BLaER1 treated with 17β-estradiol and CSF1 and Interleukin-3, amounts not matched to agents 10 nM and 100 nM (cell line): ENCODE measurements at regions not wholly inside any gene's neighbourhood (a gene's known extent, or its start where the extent isn't known, plus 50 kb on each side); places are given as distances from the start of the nearest gene placed in this dataset.

Experiments
- H3K27ac ChIP-seq, 11 experiments: shearing (Covaris generic); formaldehyde crosslinking; 2 replicates each; pipeline ENCODE4 v1.8.1; 2022
- H3K27me3 ChIP-seq, 11 experiments: shearing (Covaris generic); formaldehyde crosslinking; 2 replicates each; pipeline ENCODE4 v1.8.1; 2022
- H3K36me3 ChIP-seq, 11 experiments: shearing (Covaris generic); formaldehyde crosslinking; 2 replicates each; pipeline ENCODE4 v1.8.1; 2022
- H3K4me1 ChIP-seq, 10 experiments: shearing (Covaris generic); formaldehyde crosslinking; 2 replicates each; pipeline ENCODE4 v1.8.1; 2022
- H3K4me2 ChIP-seq, 11 experiments: shearing (Covaris generic); formaldehyde crosslinking; 2 replicates each; pipeline ENCODE4 v1.8.1; 2022
- H3K4me3 ChIP-seq, 10 experiments: shearing (Covaris generic); formaldehyde crosslinking; 2 replicates each; pipeline ENCODE4 v1.8.1; 2022
- H3K9ac ChIP-seq, 11 experiments: shearing (Covaris generic); formaldehyde crosslinking; 2 replicates each; pipeline ENCODE4 v1.8.1; 2022
- H3K9me3 ChIP-seq, 11 experiments: shearing (Covaris generic); formaldehyde crosslinking; replicated peaks in 1 of 11; 2 replicates each; pipeline ENCODE4 v1.8.1; 2022
- H4K20me1 ChIP-seq, 11 experiments: shearing (Covaris generic); formaldehyde crosslinking; 2 replicates each; pipeline ENCODE4 v1.8.1; 2022
- Cebpa-rat ChIP-seq, 11 experiments: shearing (Covaris generic); IDR thresholded peaks; 2 replicates each; pipeline ENCODE4 v1.8.1; 2022

GRCh38 chr13:86710896-86711295, 911.7 kb upstream of the SLITRK6 start:
- Histone ChIP-seq H3K4me3 (no peak overlapping the region), H3K9me3 (no peaks in the 10 kb centered on the region), H3K9ac (no peak overlapping the region), H3K27ac (peak overlapping the region in 6 of 11 experiments; percentile 2 to 75 (median 70); a peak in 10 of 22 replicates), H4K20me1 (no peaks in the 10 kb centered on the region), H3K27me3 (no peaks in the 10 kb centered on the region), H3K36me3 (no peaks in the 10 kb centered on the region), H3K4me1 (peaks cover 5 to 22% (median 17%) of the 10 kb centered on the region in 10 experiments; a peak in 15 of 20 replicates), H3K4me2 (peak overlapping the region in 6 of 11 experiments; percentile 9 to 59 (median 48); a peak in 8 of 22 replicates)
- no peak for TF ChIP-seq Cebpa-rat (IDR thresholded peaks at IDR 0.05)

GRCh38 chr13:86714495-86714894, 915.3 kb upstream of the SLITRK6 start:
- Histone ChIP-seq H3K27ac (no peak overlapping the region), H3K4me2 (no peak overlapping the region), H3K4me3 (no peak overlapping the region), H3K9ac (no peak overlapping the region), H4K20me1 (no peaks in the 10 kb centered on the region), H3K36me3 (no peaks in the 10 kb centered on the region), H3K4me1 (peaks cover 5 to 19% (median 13%) of the 10 kb centered on the region in 10 experiments; a peak in 15 of 20 replicates), H3K9me3 (no peaks in the 10 kb centered on the region), H3K27me3 (no peaks in the 10 kb centered on the region)
- no peak for TF ChIP-seq Cebpa-rat (IDR thresholded peaks at IDR 0.05)

GRCh38 chr13:86725105-86725504, 925.9 kb upstream of the SLITRK6 start:
- no peaks in the 10 kb centered on the region for H3K27me3 ChIP-seq
- H3K36me3 ChIP-seq = no peaks in the 10 kb centered on the region
- H3K4me1 ChIP-seq = peaks cover 0 to 23% (median 2%) of the 10 kb centered on the region in 10 experiments; a peak in 8 of 20 replicates
- no peak overlapping the region for H3K4me2 ChIP-seq
- no peak overlapping the region for H3K4me3 ChIP-seq
- H3K9ac ChIP-seq = no peak overlapping the region
- TF ChIP-seq Cebpa-rat (IDR thresholded peaks at IDR 0.05) = no peak
- no peak overlapping the region for H3K27ac ChIP-seq
- no peaks in the 10 kb centered on the region for H4K20me1 ChIP-seq
- peaks cover 0 to 4% (median 0%) of the 10 kb centered on the region in 11 experiments; a peak in 1 of 22 replicates for H3K9me3 ChIP-seq

- Histone ChIP-seq H3K27ac (no peak overlapping the region), H4K20me1 (no peaks in the 10 kb centered on the region), H3K9ac (no peak overlapping the region), H3K4me1 (peaks cover 7 to 14% (median 10%) of the 10 kb centered on the region in 10 experiments), H3K27me3 (no peaks in the 10 kb centered on the region), H3K4me3 (no peak overlapping the region), H3K36me3 (no peaks in the 10 kb centered on the region), H3K4me2 (peak overlapping the region in 4 of 11 experiments; percentile 10 to 32 (median 28); a peak in 4 of 22 replicates), H3K9me3 (no peaks in the 10 kb centered on the region; a peak in 2 of 22 replicates)
- 0 out of 22 replicates have a peak, but pooled peaks of 1 of the 11 experiments have one; percentile 18 for TF ChIP-seq Cebpa-rat (IDR thresholded peaks at IDR 0.05)
Measured at GRCh38 chr13:86729206-86729605, 930.0 kb upstream of the SLITRK6 start.

GRCh38 chr13:86731987-86732386, 932.8 kb upstream of the SLITRK6 start:
- no peak for TF ChIP-seq Cebpa-rat (IDR thresholded peaks at IDR 0.05)
- Histone ChIP-seq H3K27ac (no peak overlapping the region), H3K4me3 (no peak overlapping the region), H3K9me3 (peaks cover 0 to 4% (median 0%) of the 10 kb centered on the region in 11 experiments; a peak in 3 of 22 replicates), H4K20me1 (no peaks in the 10 kb centered on the region), H3K9ac (no peak overlapping the region), H3K4me1 (peaks cover 7 to 14% (median 10%) of the 10 kb centered on the region in 10 experiments), H3K4me2 (peak overlapping the region; percentile 22 to 54 (median 48); a peak in 19 of 22 replicates), H3K36me3 (no peaks in the 10 kb centered on the region), H3K27me3 (no peaks in the 10 kb centered on the region)

- H3K27ac ChIP-seq = no peak overlapping the region
- TF ChIP-seq Cebpa-rat (IDR thresholded peaks at IDR 0.05) = no peak
- no peaks in the 10 kb centered on the region for H4K20me1 ChIP-seq
- no peaks in the 10 kb centered on the region for H3K4me1 ChIP-seq
- peaks cover 0 to 9% (median 6%) of the 10 kb centered on the region in 11 experiments; a peak in 6 of 22 replicates for H3K9me3 ChIP-seq
- no peak overlapping the region for H3K4me3 ChIP-seq
- no peaks in the 10 kb centered on the region for H3K27me3 ChIP-seq
- H3K36me3 ChIP-seq = no peaks in the 10 kb centered on the region
- H3K4me2 ChIP-seq = no peak overlapping the region
- no peak overlapping the region for H3K9ac ChIP-seq
Measured at GRCh38 chr13:86737334-86737932, 933.7 kb upstream of the SLITRK5 start.

GRCh38 chr13:86741762-86742285, 929.3 kb upstream of the SLITRK5 start:
- H3K4me1 ChIP-seq = no peaks in the 10 kb centered on the region
- no peak overlapping the region for H3K9ac ChIP-seq
- no peaks in the 10 kb centered on the region for H3K27me3 ChIP-seq
- H3K27ac ChIP-seq = no peak overlapping the region
- no peak overlapping the region for H3K4me3 ChIP-seq
- H4K20me1 ChIP-seq = no peaks in the 10 kb centered on the region
- H3K9me3 ChIP-seq = peaks cover 0 to 9% (median 5%) of the 10 kb centered on the region in 11 experiments; a peak in 4 of 22 replicates
- no peaks in the 10 kb centered on the region for H3K36me3 ChIP-seq
- no peak for TF ChIP-seq Cebpa-rat (IDR thresholded peaks at IDR 0.05)
- no peak overlapping the region for H3K4me2 ChIP-seq

GRCh38 chr13:86757236-86757978, 913.8 kb upstream of the SLITRK5 start:
- H4K20me1 ChIP-seq = no peaks in the 10 kb centered on the region
- peaks cover 0 to 8% (median 0%) of the 10 kb centered on the region in 11 experiments; a peak in 4 of 22 replicates for H3K9me3 ChIP-seq
- no peak overlapping the region for H3K9ac ChIP-seq
- TF ChIP-seq Cebpa-rat (IDR thresholded peaks at IDR 0.05) = no peak
- no peak overlapping the region for H3K4me3 ChIP-seq
- no peak overlapping the region for H3K27ac ChIP-seq
- H3K36me3 ChIP-seq = no peaks in the 10 kb centered on the region
- peaks cover 14 to 23% (median 20%) of the 10 kb centered on the region in 10 experiments; a peak in 19 of 20 replicates for H3K4me1 ChIP-seq
- H3K4me2 ChIP-seq = no peak overlapping the region
- peaks cover 0 to 24% (median 6%) of the 10 kb centered on the region in 11 experiments; a peak in 6 of 22 replicates for H3K27me3 ChIP-seq

GRCh38 chr13:86758116-86758515, 913.1 kb upstream of the SLITRK5 start:
- H3K27me3 ChIP-seq = peaks cover 0 to 25% (median 7%) of the 10 kb centered on the region in 11 experiments; a peak in 6 of 22 replicates
- peaks cover 14 to 23% (median 20%) of the 10 kb centered on the region in 10 experiments; a peak in 19 of 20 replicates for H3K4me1 ChIP-seq
- no peak overlapping the region for H3K4me2 ChIP-seq
- no peaks in the 10 kb centered on the region for H3K36me3 ChIP-seq
- H3K9me3 ChIP-seq = peaks cover 0 to 15% (median 4%) of the 10 kb centered on the region in 11 experiments; a peak in 10 of 22 replicates
- no peak overlapping the region for H3K9ac ChIP-seq
- no peak overlapping the region for H3K27ac ChIP-seq
- H3K4me3 ChIP-seq = no peak overlapping the region
- no peaks in the 10 kb centered on the region for H4K20me1 ChIP-seq
- no peak for TF ChIP-seq Cebpa-rat (IDR thresholded peaks at IDR 0.05)
